ENCODE measurements at regions not wholly inside any gene's neighbourhood (a gene's known extent, or its start where the extent isn't known, plus 50 kb on each side); places are given as distances from the start of the nearest gene placed in this dataset.

- H3K4me1 Mint-ChIP-seq = no peaks in the 10 kb centered on the region
- peaks cover 0 to 2% (median 0%) of the 10 kb centered on the region in 6 donors for H3K9me3 Mint-ChIP-seq
- H3K36me3 Mint-ChIP-seq = no peaks in the 10 kb centered on the region
- no peak overlapping the region for H3K27ac Mint-ChIP-seq
- peaks cover 2 to 9% (median 8%) of the 10 kb centered on the region in 3 donors for H3K27me3 Mint-ChIP-seq (ENCODE audit: low read depth in 3 of 3)
- H3K4me3 Mint-ChIP-seq = no peak overlapping the region
- DNase-seq = no peak
These were observed 139.2 kb upstream of the NAMPT start for GRCh38 chr7:106423821-106424475.

DNA sequence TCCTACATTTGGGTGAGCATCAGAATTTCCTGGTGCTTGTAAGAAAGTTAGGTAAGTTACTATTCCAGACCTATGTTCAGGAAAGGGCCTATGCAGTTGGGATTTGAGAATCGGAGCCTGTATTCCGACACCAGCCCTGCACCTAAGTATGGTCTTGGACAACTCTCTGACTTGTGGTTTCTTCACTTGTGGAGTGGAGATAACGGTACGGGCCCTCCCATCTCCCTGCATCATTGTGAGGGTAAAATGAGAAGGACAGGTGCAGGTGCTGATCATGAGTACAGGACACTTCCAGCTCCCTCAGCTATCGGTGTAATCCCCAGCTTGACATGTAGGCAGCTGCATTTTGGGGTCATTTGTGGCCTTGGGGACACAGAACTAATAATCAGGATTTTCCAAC lies 138.3 kb upstream of the NAMPT start:
- Mint-ChIP-seq H3K27ac (no peak overlapping the region), H3K9me3 (peaks cover 0 to 2% (median 0%) of the 10 kb centered on the region in 6 donors), H3K36me3 (no peaks in the 10 kb centered on the region), H3K27me3 (ENCODE audit: low read depth in 3 of 3) (peaks cover 2 to 9% (median 8%) of the 10 kb centered on the region in 3 donors), H3K4me1 (no peaks in the 10 kb centered on the region), H3K4me3 (no peak overlapping the region)
- DNase-seq = no peak

GRCh38 chr7:106421181-106421762 lies 136.5 kb upstream of the NAMPT start:
- peaks cover 0 to 8% (median 6%) of the 10 kb centered on the region in 6 donors for H3K9me3 Mint-ChIP-seq
- H3K27ac Mint-ChIP-seq = no peak overlapping the region
- H3K27me3 Mint-ChIP-seq (ENCODE audit: low read depth in 3 of 3) = peaks cover 4 to 17% (median 7%) of the 10 kb centered on the region in 3 donors
- H3K36me3 Mint-ChIP-seq = no peaks in the 10 kb centered on the region
- no peaks in the 10 kb centered on the region for H3K4me1 Mint-ChIP-seq
- no peak overlapping the region for H3K4me3 Mint-ChIP-seq
- DNase-seq = no peak

DNA sequence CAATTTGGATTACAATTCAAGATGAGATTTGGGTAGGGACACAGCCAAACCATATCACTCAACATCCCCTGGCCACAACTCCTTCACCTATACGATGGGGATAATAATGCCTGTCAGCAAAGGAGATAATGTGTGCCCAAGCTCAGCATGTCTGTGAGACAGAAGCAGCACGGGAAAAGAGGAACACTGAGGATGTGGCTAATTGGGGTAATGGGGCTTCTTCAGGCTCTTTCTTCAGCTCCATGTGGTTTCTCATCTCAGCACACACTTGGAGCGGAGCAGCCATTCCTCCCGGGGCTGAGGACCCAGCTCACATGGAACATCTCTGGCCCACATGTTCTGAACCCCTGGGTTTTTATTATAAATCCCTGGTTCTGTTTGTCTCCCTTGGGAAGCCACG lies 136.0 kb upstream of the NAMPT start:
- peaks cover 4 to 18% (median 6%) of the 10 kb centered on the region in 3 donors for H3K27me3 Mint-ChIP-seq (ENCODE audit: low read depth in 3 of 3)
- H3K4me3 Mint-ChIP-seq = no peak overlapping the region
- H3K4me1 Mint-ChIP-seq = no peaks in the 10 kb centered on the region
- peaks cover 0 to 12% (median 8%) of the 10 kb centered on the region in 6 donors for H3K9me3 Mint-ChIP-seq
- H3K27ac Mint-ChIP-seq = no peak overlapping the region
- no peak for DNase-seq
- H3K36me3 Mint-ChIP-seq = no peaks in the 10 kb centered on the region

DNA sequence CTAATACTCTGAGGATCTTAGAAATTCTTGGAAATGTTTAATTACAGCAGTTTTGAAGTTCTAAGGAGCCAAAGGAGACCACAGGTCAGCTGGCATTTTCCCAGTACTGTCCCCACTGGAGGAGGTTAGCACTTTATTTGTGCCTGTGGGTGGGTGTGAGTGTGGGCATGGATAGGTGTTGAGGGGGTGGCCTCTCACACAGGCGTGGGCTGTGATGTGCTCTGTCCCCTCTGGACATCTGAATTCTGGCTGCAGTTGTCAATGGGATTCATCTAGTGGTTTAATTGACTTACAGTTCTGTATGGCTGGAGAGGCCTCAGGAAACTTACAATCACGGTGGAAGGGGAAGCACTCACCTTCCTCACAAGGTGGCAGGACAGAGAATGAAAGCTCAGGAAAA lies 135.4 kb upstream of the NAMPT start:
- H3K27me3 Mint-ChIP-seq (ENCODE audit: low read depth in 3 of 3) = peaks cover 4 to 21% (median 6%) of the 10 kb centered on the region in 3 donors
- peaks cover 0 to 12% (median 9%) of the 10 kb centered on the region in 6 donors for H3K9me3 Mint-ChIP-seq
- H3K4me3 Mint-ChIP-seq = no peak overlapping the region
- H3K4me1 Mint-ChIP-seq = no peaks in the 10 kb centered on the region
- no peak overlapping the region for H3K27ac Mint-ChIP-seq
- H3K36me3 Mint-ChIP-seq = peaks cover 0 to 3% (median 0%) of the 10 kb centered on the region in 3 donors
- DNase-seq = no peak

DNA sequence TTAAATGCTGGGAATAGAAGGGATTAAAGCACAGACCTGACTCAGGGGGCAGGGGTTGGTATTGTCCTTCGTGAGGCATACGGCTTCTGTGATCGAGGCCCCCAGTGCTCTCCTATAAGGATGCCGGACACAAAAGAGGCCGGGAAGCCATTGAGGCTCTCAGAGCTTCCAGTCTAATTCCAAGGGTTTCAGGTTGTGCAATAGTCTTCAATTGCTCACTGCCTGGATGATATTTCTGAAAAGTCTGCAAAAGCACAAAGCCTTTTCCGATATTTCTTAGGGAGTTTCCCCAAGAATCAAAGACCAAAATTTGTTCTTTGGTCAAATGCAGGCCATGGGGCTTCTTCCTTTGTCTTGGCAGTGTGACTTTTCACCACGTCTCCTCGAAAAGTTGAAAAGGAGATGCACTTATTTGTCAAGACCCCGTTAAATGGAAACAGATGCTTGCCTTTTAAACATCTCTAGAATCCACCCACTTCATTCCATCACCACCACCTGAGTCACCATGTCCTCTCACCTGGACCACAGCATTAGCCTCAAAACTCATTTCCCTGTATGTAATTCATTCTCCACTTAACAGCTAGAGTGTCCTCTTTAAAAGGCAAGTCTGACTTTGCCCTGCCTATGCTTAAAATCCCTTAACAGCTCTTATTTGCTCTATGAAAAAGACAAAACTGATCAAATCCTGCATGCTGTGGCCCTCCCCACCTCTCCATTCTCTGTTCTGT lies 134.8 kb upstream of the NAMPT start:
- Mint-ChIP-seq H3K36me3 (peaks cover 0 to 3% (median 0%) of the 10 kb centered on the region in 3 donors), H3K9me3 (peaks cover 0 to 12% (median 9%) of the 10 kb centered on the region in 6 donors), H3K4me1 (no peaks in the 10 kb centered on the region), H3K4me3 (no peak overlapping the region), H3K27ac (no peak overlapping the region), H3K27me3 (ENCODE audit: low read depth in 3 of 3) (peaks cover 4 to 22% (median 6%) of the 10 kb centered on the region in 3 donors)
- DNase-seq = no peak

GRCh38 chr7:106418526-106418925 lies 133.7 kb upstream of the NAMPT start:
- Mint-ChIP-seq H3K27ac (no peak overlapping the region), H3K9me3 (peaks cover 0 to 12% (median 9%) of the 10 kb centered on the region in 6 donors), H3K36me3 (peaks cover 0 to 3% (median 0%) of the 10 kb centered on the region in 3 donors), H3K4me1 (no peaks in the 10 kb centered on the region), H3K27me3 (ENCODE audit: low read depth in 3 of 3) (peaks cover 2 to 22% (median 4%) of the 10 kb centered on the region in 3 donors), H3K4me3 (no peak overlapping the region)
- no peak for DNase-seq

- no peak for DNase-seq
- Mint-ChIP-seq H3K9me3 (peaks cover 0 to 12% (median 9%) of the 10 kb centered on the region in 6 donors), H3K27ac (no peak overlapping the region), H3K27me3 (ENCODE audit: low read depth in 3 of 3) (peaks cover 2 to 18% (median 4%) of the 10 kb centered on the region in 3 donors), H3K36me3 (peaks cover 0 to 3% (median 0%) of the 10 kb centered on the region in 3 donors), H3K4me3 (no peak overlapping the region), H3K4me1 (no peaks in the 10 kb centered on the region)
These were observed 133.3 kb upstream of the NAMPT start for GRCh38 chr7:106418094-106418493.

GRCh38 chr7:106417273-106417902 lies 132.6 kb upstream of the NAMPT start:
- Mint-ChIP-seq H3K36me3 (peaks cover 0 to 3% (median 0%) of the 10 kb centered on the region in 3 donors), H3K27ac (no peak overlapping the region), H3K27me3 (ENCODE audit: low read depth in 3 of 3) (peaks cover 2 to 16% (median 4%) of the 10 kb centered on the region in 3 donors), H3K9me3 (peaks cover 0 to 12% (median 9%) of the 10 kb centered on the region in 6 donors), H3K4me1 (no peaks in the 10 kb centered on the region), H3K4me3 (no peak overlapping the region)
- no peak for DNase-seq

DNA sequence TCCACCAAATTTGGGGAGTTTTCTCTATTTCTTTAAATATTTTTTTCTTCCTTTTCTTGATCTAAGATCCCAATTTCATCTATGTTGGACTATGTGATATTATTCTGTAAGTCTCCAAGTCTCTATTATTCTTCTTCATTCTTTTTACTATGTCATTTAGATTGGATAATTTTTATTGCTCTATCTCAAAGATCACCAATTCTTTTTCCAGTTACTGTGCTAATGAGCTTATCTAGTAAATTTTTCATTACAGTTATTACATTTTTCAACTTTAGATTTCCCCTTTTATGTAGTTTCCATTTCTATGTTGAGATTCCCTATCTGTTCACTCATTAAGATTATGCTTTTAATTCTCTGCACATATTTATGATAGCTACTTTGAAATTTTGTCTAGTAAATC lies 131.6 kb upstream of the NAMPT start:
- peaks cover 0 to 12% (median 8%) of the 10 kb centered on the region in 6 donors for H3K9me3 Mint-ChIP-seq
- peaks cover 0 to 3% (median 0%) of the 10 kb centered on the region in 3 donors for H3K36me3 Mint-ChIP-seq
- H3K27me3 Mint-ChIP-seq (ENCODE audit: low read depth in 3 of 3) = peaks cover 2 to 22% (median 4%) of the 10 kb centered on the region in 3 donors
- no peaks in the 10 kb centered on the region for H3K4me1 Mint-ChIP-seq
- H3K27ac Mint-ChIP-seq = no peak overlapping the region
- DNase-seq = no peak
- no peak overlapping the region for H3K4me3 Mint-ChIP-seq

DNA sequence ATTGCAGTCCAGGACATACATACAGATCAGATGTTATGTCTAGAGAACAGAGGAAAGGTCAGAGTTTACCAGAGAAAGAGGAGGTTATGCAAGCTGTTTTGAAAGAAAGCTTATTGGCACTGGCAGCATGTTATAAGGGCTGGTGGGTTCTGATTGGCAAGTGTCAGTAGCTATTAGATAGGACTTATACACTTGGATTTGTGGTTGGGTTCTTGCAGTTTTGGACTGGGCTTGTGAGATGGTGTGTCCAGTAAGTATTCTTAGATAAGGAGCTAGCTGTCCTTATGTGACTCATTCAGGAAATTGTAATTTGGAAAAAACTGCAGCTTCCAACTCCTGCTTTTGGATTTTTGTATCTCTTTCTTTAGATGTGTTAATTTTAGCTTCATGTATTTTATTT lies 130.7 kb upstream of the NAMPT start:
- no peaks in the 10 kb centered on the region for H3K4me1 Mint-ChIP-seq
- no peak overlapping the region for H3K27ac Mint-ChIP-seq
- H3K36me3 Mint-ChIP-seq = peaks cover 0 to 3% (median 0%) of the 10 kb centered on the region in 3 donors
- peaks cover 2 to 22% (median 4%) of the 10 kb centered on the region in 3 donors for H3K27me3 Mint-ChIP-seq (ENCODE audit: low read depth in 3 of 3)
- H3K4me3 Mint-ChIP-seq = no peak overlapping the region
- no peak for DNase-seq
- peaks cover 0 to 12% (median 8%) of the 10 kb centered on the region in 6 donors for H3K9me3 Mint-ChIP-seq

- Mint-ChIP-seq H3K27me3 (ENCODE audit: low read depth in 3 of 3) (peaks cover 0 to 20% (median 5%) of the 10 kb centered on the region in 3 donors), H3K27ac (no peak overlapping the region), H3K4me3 (no peak overlapping the region), H3K36me3 (peaks cover 0 to 3% (median 0%) of the 10 kb centered on the region in 3 donors), H3K4me1 (no peaks in the 10 kb centered on the region), H3K9me3 (peaks cover 0 to 12% (median 8%) of the 10 kb centered on the region in 6 donors)
- no peak for DNase-seq
These were observed 128.7 kb upstream of the NAMPT start for GRCh38 chr7:106413446-106413845.

DNA sequence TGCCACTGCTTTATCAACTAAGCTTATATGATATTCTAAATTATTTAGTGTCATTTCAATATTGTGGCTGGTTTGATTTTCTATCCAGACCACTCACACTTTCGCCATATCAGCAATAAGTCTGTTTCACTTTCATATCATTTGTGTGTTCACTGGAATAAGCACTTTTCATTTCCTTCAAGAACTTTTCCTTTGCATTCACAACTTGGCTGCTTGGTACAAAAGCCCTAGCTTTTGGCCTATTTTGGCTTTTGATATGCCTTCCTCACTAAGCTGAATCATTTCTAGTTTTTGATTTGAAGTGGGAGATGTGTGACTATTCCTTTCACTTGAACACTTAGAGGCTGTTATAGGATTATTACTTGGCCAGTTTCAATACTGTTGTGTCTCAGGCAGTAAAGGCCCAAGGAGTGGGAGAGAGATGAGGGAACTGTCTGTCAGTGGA lies 120.9 kb upstream of the NAMPT start:
- Mint-ChIP-seq H3K9me3 (no peaks in the 10 kb centered on the region), H3K27ac (no peak overlapping the region), H3K27me3 (ENCODE audit: low read depth in 3 of 3) (peaks cover 0 to 5% (median 3%) of the 10 kb centered on the region in 3 donors), H3K4me3 (no peak overlapping the region), H3K36me3 (no peaks in the 10 kb centered on the region), H3K4me1 (no peaks in the 10 kb centered on the region)
- DNase-seq = no peak
